Activated T-helper 17 cell treated with anti-CD3 and anti-CD28 coated beads, Interleukin-2, amount 50 U/mL, for 72 hours (primary cell): ENCODE measurements at regions not wholly inside any gene's neighbourhood (a gene's known extent, or its start where the extent isn't known, plus 50 kb on each side); places are given as distances from the start of the nearest gene placed in this dataset.

ENCODE experiments used
- ATAC-seq: fragments of 150-1000 bp; cut with Tn5 transposase; replicated peaks from 2 replicates; pipeline ENCODE4 v1.10.0; 2021; ENCODE audit warnings: mild to moderate bottlenecking, moderate library complexity
- H3K27ac Mint-ChIP-seq: one replicate; pipeline ENCODE4 v1.8.0; 2022; ENCODE audit warnings: mixed read lengths
- H3K27me3 Mint-ChIP-seq: one replicate; pipeline ENCODE4 v1.8.0; 2022; ENCODE audit warnings: mixed read lengths
- H3K36me3 Mint-ChIP-seq: one replicate; pipeline ENCODE4 v1.8.0; 2022; ENCODE audit warnings: low read depth, mild to moderate bottlenecking, mixed read lengths
- H3K4me1 Mint-ChIP-seq: one replicate; pipeline ENCODE4 v1.8.0; 2022; ENCODE audit warnings: mixed read lengths
- H3K4me3 Mint-ChIP-seq: one replicate; pipeline ENCODE4 v1.8.0; 2022; ENCODE audit warnings: mild to moderate bottlenecking, mixed read lengths
- H3K9me3 Mint-ChIP-seq: one replicate; pipeline ENCODE4 v1.8.0; 2022; ENCODE audit warnings: mixed read lengths

- no peak overlapping the region for H3K27ac Mint-ChIP-seq
- no peak overlapping the region for H3K4me3 Mint-ChIP-seq
- ATAC-seq = peak; percentile 56
- peaks cover 6% of the 10 kb centered on the region for H3K4me1 Mint-ChIP-seq
- H3K36me3 Mint-ChIP-seq = no peaks in the 10 kb centered on the region
- H3K9me3 Mint-ChIP-seq = no peaks in the 10 kb centered on the region
- peaks cover 3% of the 10 kb centered on the region for H3K27me3 Mint-ChIP-seq
Observed at GRCh38 chr6:41424370-41425058, 89.1 kb downstream of the NCR2 start.

GRCh38 chr6:41425511-41425910, 90.1 kb downstream of the NCR2 start:
- Mint-ChIP-seq H3K27ac (no peak overlapping the region), H3K4me3 (no peak overlapping the region), H3K27me3 (peaks cover 5% of the 10 kb centered on the region), H3K4me1 (peaks cover 6% of the 10 kb centered on the region), H3K9me3 (no peaks in the 10 kb centered on the region), H3K36me3 (no peaks in the 10 kb centered on the region)
- ATAC-seq = no peak

- no peak for ATAC-seq
- Mint-ChIP-seq H3K27me3 (peaks cover 5% of the 10 kb centered on the region), H3K36me3 (no peaks in the 10 kb centered on the region), H3K4me3 (no peak overlapping the region), H3K27ac (no peak overlapping the region), H3K4me1 (peaks cover 6% of the 10 kb centered on the region), H3K9me3 (no peaks in the 10 kb centered on the region)
Observed at GRCh38 chr6:41426438-41426851, 91.0 kb downstream of the NCR2 start.

- H3K4me1 Mint-ChIP-seq = peaks cover 6% of the 10 kb centered on the region
- H3K9me3 Mint-ChIP-seq = no peaks in the 10 kb centered on the region
- peaks cover 5% of the 10 kb centered on the region for H3K27me3 Mint-ChIP-seq
- no peak overlapping the region for H3K27ac Mint-ChIP-seq
- H3K4me3 Mint-ChIP-seq = no peak overlapping the region
- no peaks in the 10 kb centered on the region for H3K36me3 Mint-ChIP-seq
- no peak for ATAC-seq
Observed at GRCh38 chr6:41426888-41427641, 91.7 kb downstream of the NCR2 start.

- H3K27ac Mint-ChIP-seq = no peak overlapping the region
- peaks cover 6% of the 10 kb centered on the region for H3K4me1 Mint-ChIP-seq
- H3K36me3 Mint-ChIP-seq = no peaks in the 10 kb centered on the region
- no peaks in the 10 kb centered on the region for H3K9me3 Mint-ChIP-seq
- peaks cover 5% of the 10 kb centered on the region for H3K27me3 Mint-ChIP-seq
- H3K4me3 Mint-ChIP-seq = peak overlapping the region; percentile 78
- peak; percentile 55 for ATAC-seq
Observed at GRCh38 chr6:41427642-41428335, 92.4 kb downstream of the NCR2 start.

- peaks cover 8% of the 10 kb centered on the region for H3K4me1 Mint-ChIP-seq
- peak overlapping the region; percentile 78 for H3K4me3 Mint-ChIP-seq
- H3K27me3 Mint-ChIP-seq = peaks cover 5% of the 10 kb centered on the region
- peak overlapping the region; percentile 52 for H3K27ac Mint-ChIP-seq
- H3K9me3 Mint-ChIP-seq = no peaks in the 10 kb centered on the region
- H3K36me3 Mint-ChIP-seq = no peaks in the 10 kb centered on the region
- no peak for ATAC-seq
Observed at GRCh38 chr6:41428336-41428995, 93.1 kb downstream of the NCR2 start.

- ATAC-seq = peak; percentile 83
- peaks cover 11% of the 10 kb centered on the region for H3K4me1 Mint-ChIP-seq
Observed at GRCh38 chr6:41428996-41429421, 93.6 kb downstream of the NCR2 start.

GRCh38 chr6:41429506-41430504, 94.4 kb downstream of the NCR2 start:
- Mint-ChIP-seq H3K27ac (no peak overlapping the region), H3K4me3 (peak overlapping the region; percentile 78), H3K4me1 (peaks cover 11% of the 10 kb centered on the region), H3K9me3 (no peaks in the 10 kb centered on the region), H3K27me3 (peaks cover 5% of the 10 kb centered on the region), H3K36me3 (no peaks in the 10 kb centered on the region)
- no peak for ATAC-seq

More at GRCh38 chr6:41428996-41429421, 93.6 kb downstream of the NCR2 start:
- H3K27me3 Mint-ChIP-seq = peaks cover 5% of the 10 kb centered on the region
- H3K36me3 Mint-ChIP-seq = no peaks in the 10 kb centered on the region
- no peaks in the 10 kb centered on the region for H3K9me3 Mint-ChIP-seq
- peak overlapping the region; percentile 78 for H3K4me3 Mint-ChIP-seq
- peak overlapping the region; percentile 52 for H3K27ac Mint-ChIP-seq

GRCh38 chr6:41430875-41431274, 95.5 kb downstream of the NCR2 start:
- H3K27me3 Mint-ChIP-seq = peaks cover 5% of the 10 kb centered on the region
- peaks cover 11% of the 10 kb centered on the region for H3K4me1 Mint-ChIP-seq
- no peak for ATAC-seq
- H3K9me3 Mint-ChIP-seq = no peaks in the 10 kb centered on the region
- no peaks in the 10 kb centered on the region for H3K36me3 Mint-ChIP-seq
- H3K27ac Mint-ChIP-seq = no peak overlapping the region
- no peak overlapping the region for H3K4me3 Mint-ChIP-seq

- Mint-ChIP-seq H3K36me3 (no peaks in the 10 kb centered on the region), H3K4me3 (no peak overlapping the region), H3K27me3 (peaks cover 5% of the 10 kb centered on the region), H3K9me3 (no peaks in the 10 kb centered on the region), H3K27ac (no peak overlapping the region), H3K4me1 (peaks cover 11% of the 10 kb centered on the region)
- ATAC-seq = no peak
Observed at GRCh38 chr6:41432280-41432679, 96.9 kb downstream of the NCR2 start.

- Mint-ChIP-seq H3K4me1 (peaks cover 13% of the 10 kb centered on the region), H3K4me3 (no peak overlapping the region), H3K27ac (no peak overlapping the region), H3K36me3 (no peaks in the 10 kb centered on the region), H3K9me3 (no peaks in the 10 kb centered on the region), H3K27me3 (peaks cover 3% of the 10 kb centered on the region)
- no peak for ATAC-seq
Observed at GRCh38 chr6:41434803-41435481, 99.5 kb downstream of the NCR2 start.

GRCh38 chr6:41437604-41438003, 102.2 kb downstream of the NCR2 start:
- Mint-ChIP-seq H3K4me1 (peaks cover 34% of the 10 kb centered on the region), H3K4me3 (no peak overlapping the region), H3K9me3 (no peaks in the 10 kb centered on the region), H3K27me3 (no peaks in the 10 kb centered on the region), H3K36me3 (no peaks in the 10 kb centered on the region), H3K27ac (no peak overlapping the region)
- ATAC-seq = no peak

GRCh38 chr6:41438746-41439145, 103.3 kb downstream of the NCR2 start:
- Mint-ChIP-seq H3K27me3 (no peaks in the 10 kb centered on the region), H3K27ac (no peak overlapping the region), H3K4me1 (peaks cover 33% of the 10 kb centered on the region), H3K9me3 (no peaks in the 10 kb centered on the region), H3K36me3 (no peaks in the 10 kb centered on the region), H3K4me3 (no peak overlapping the region)
- no peak for ATAC-seq
